Nephron (organoid): ENCODE measurements at regions not wholly inside any gene's neighbourhood (a gene's known extent, or its start where the extent isn't known, plus 50 kb on each side); places are given as distances from the start of the nearest gene placed in this dataset.
A peak's percentile ranks its signal among the peaks of the same experiment; 100 is the strongest.

Experiments used
- H3K27ac Mint-ChIP-seq, 3 experiments: 2 replicates each; pipeline ENCODE4 v1.8.0; 2020; ENCODE audit warnings: mixed read lengths in 3 of 3, mild to moderate bottlenecking in 2 of 3, moderate library complexity in 1 of 3
- H3K27me3 Mint-ChIP-seq: 2 replicates; pipeline ENCODE4 v1.8.0; 2021; ENCODE audit warnings: low read depth, mild to moderate bottlenecking, moderate library complexity, mixed read lengths
- H3K36me3 Mint-ChIP-seq: 2 replicates; pipeline ENCODE4 v1.8.0; 2020; ENCODE audit warnings: low read depth, mixed read lengths
- H3K4me1 Mint-ChIP-seq: 2 replicates; pipeline ENCODE4 v1.8.0; 2020; ENCODE audit warnings: mixed read lengths
- H3K4me3 Mint-ChIP-seq, 3 experiments: 2 replicates each; pipeline ENCODE4 v1.8.0; 2020; ENCODE audit warnings: mild to moderate bottlenecking in 3 of 3, mixed read lengths in 3 of 3, moderate library complexity in 2 of 3
- H3K9me3 Mint-ChIP-seq: 2 replicates; pipeline ENCODE4 v1.8.0; 2020; ENCODE audit warnings: mixed read lengths
- TF ChIP-seq, protein P1 (sequence below), 3 experiments: fragments of 200-600 bp; sonication (generic); IDR thresholded peaks; one replicate each; pipeline ENCODE4 v1.5.0; 2021; ENCODE audit warnings: antibody characterized with exemption in 3 of 3; ENCODE audit not compliant: unreplicated experiment in 3 of 3

GRCh38 chr12:58356794-58357193 is 415.4 kb downstream of the ATP23 start:
- H3K36me3 Mint-ChIP-seq: no peaks in the 10 kb centered on the region
- H3K27ac Mint-ChIP-seq: peak overlapping the region in 2 of 3 experiments; percentile 94 to 98
- H3K27me3 Mint-ChIP-seq: no peaks in the 10 kb centered on the region
- peaks cover 39% of the 10 kb centered on the region for H3K4me1 Mint-ChIP-seq
- H3K4me3 Mint-ChIP-seq: no peak overlapping the region
- TF ChIP-seq, protein P1, sequence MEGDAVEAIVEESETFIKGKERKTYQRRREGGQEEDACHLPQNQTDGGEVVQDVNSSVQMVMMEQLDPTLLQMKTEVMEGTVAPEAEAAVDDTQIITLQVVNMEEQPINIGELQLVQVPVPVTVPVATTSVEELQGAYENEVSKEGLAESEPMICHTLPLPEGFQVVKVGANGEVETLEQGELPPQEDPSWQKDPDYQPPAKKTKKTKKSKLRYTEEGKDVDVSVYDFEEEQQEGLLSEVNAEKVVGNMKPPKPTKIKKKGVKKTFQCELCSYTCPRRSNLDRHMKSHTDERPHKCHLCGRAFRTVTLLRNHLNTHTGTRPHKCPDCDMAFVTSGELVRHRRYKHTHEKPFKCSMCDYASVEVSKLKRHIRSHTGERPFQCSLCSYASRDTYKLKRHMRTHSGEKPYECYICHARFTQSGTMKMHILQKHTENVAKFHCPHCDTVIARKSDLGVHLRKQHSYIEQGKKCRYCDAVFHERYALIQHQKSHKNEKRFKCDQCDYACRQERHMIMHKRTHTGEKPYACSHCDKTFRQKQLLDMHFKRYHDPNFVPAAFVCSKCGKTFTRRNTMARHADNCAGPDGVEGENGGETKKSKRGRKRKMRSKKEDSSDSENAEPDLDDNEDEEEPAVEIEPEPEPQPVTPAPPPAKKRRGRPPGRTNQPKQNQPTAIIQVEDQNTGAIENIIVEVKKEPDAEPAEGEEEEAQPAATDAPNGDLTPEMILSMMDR (IDR thresholded peaks at IDR 0.05; ENCODE audit: unreplicated experiment in 3 of 3): no peak
- H3K9me3 Mint-ChIP-seq: no peaks in the 10 kb centered on the region

DNA sequence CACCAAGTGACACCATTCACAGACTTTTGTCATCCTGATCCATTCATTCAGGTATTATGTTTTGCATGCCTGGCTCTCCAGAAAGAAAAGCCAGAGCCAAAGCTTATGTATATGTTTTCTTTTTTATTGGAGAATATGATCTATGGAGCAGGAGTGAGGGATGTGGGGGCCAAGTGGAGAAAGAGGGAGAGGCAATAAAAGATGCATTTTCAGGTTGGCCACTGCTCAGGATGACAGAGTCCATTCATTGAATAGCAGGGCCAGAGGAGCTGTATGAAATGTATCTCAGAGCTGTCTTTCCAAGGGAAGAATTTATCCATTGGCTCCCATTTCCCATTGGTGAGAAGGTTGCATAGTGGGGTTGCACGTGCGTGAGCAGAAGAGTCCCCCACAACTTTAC is 416.1 kb downstream of the ATP23 start:
- Mint-ChIP-seq H3K9me3 (no peaks in the 10 kb centered on the region), H3K4me3 (peak overlapping the region in 1 of 3 experiments; percentile 42), H3K27ac (peak overlapping the region; percentile 91 to 98 (median 94)), H3K27me3 (no peaks in the 10 kb centered on the region), H3K36me3 (no peaks in the 10 kb centered on the region), H3K4me1 (peaks cover 39% of the 10 kb centered on the region)
- TF ChIP-seq, protein P1 (IDR thresholded peaks at IDR 0.05; ENCODE audit: unreplicated experiment in 3 of 3): no peak

GRCh38 chr12:58358369-58358768 is 417.0 kb downstream of the ATP23 start:
- peak overlapping the region; percentile 91 to 98 (median 94) for H3K27ac Mint-ChIP-seq
- H3K4me3 Mint-ChIP-seq: peak overlapping the region in 1 of 3 experiments; percentile 54
- H3K4me1 Mint-ChIP-seq: peaks cover 39% of the 10 kb centered on the region
- H3K27me3 Mint-ChIP-seq: no peaks in the 10 kb centered on the region
- no peaks in the 10 kb centered on the region for H3K9me3 Mint-ChIP-seq
- TF ChIP-seq, protein P1 (IDR thresholded peaks at IDR 0.05; ENCODE audit: unreplicated experiment in 3 of 3): no peak
- H3K36me3 Mint-ChIP-seq: no peaks in the 10 kb centered on the region

- TF ChIP-seq, protein P1 (IDR thresholded peaks at IDR 0.05; ENCODE audit: unreplicated experiment in 3 of 3): no peak
Observed at GRCh38 chr12:58359084-58359483, 417.7 kb downstream of the ATP23 start.

GRCh38 chr12:58361056-58361455 is 419.7 kb downstream of the ATP23 start:
- peaks cover 45% of the 10 kb centered on the region for H3K4me1 Mint-ChIP-seq
- TF ChIP-seq, protein P1 (IDR thresholded peaks at IDR 0.05; ENCODE audit: unreplicated experiment in 3 of 3): no peak
- no peaks in the 10 kb centered on the region for H3K27me3 Mint-ChIP-seq
- H3K4me3 Mint-ChIP-seq: no peak overlapping the region
- no peaks in the 10 kb centered on the region for H3K9me3 Mint-ChIP-seq
- H3K27ac Mint-ChIP-seq: peak overlapping the region in 2 of 3 experiments; percentile 14 to 44
- H3K36me3 Mint-ChIP-seq: no peaks in the 10 kb centered on the region

More at GRCh38 chr12:58359084-58359483, 417.7 kb downstream of the ATP23 start:
- Mint-ChIP-seq H3K27ac (peak overlapping the region; percentile 91 to 98 (median 94)), H3K4me3 (peak overlapping the region in 2 of 3 experiments; percentile 12 to 54), H3K4me1 (peaks cover 39% of the 10 kb centered on the region), H3K36me3 (no peaks in the 10 kb centered on the region), H3K27me3 (no peaks in the 10 kb centered on the region), H3K9me3 (no peaks in the 10 kb centered on the region)

DNA sequence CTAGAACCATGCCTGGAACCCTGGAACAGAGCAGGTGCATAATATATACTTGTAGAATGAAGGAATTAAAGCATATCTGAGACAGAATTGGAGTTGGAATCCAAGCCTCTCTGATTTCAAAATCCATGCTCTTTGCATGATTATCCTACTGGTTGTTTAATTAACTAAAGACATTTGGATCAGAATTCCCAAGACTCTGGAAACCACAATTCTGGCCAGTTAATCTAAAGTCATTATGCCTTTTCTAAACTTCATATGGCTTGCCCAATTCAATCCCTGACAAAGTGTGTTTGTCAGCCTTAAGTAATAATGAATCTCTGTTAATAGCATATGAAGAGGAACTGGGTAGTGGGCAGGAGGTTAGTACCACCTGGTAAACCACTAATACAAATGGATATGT is 422.6 kb downstream of the ATP23 start:
- Mint-ChIP-seq H3K4me3 (no peak overlapping the region), H3K9me3 (no peaks in the 10 kb centered on the region), H3K36me3 (no peaks in the 10 kb centered on the region), H3K27ac (peak overlapping the region in 1 of 3 experiments; percentile 8), H3K4me1 (peaks cover 23% of the 10 kb centered on the region), H3K27me3 (no peaks in the 10 kb centered on the region)
- TF ChIP-seq, protein P1 (IDR thresholded peaks at IDR 0.05; ENCODE audit: unreplicated experiment in 3 of 3): no peak
